ENCODE measurements at regions not wholly inside any gene's neighbourhood (a gene's known extent, or its start where the extent isn't known, plus 50 kb on each side); places are given as distances from the start of the nearest gene placed in this dataset.

- no peak for DNase-seq (ENCODE audit: low spot score)
- Histone ChIP-seq H3K27me3 (no peaks in the 10 kb centered on the region), H3K9me3 (ENCODE audit: low read depth) (no peaks in the 10 kb centered on the region), H3K4me1 (no peaks in the 10 kb centered on the region), H3K36me3 (no peaks in the 10 kb centered on the region), H3F3A (ENCODE audit: low read depth) (no peaks in the 10 kb centered on the region), H3K4me2 (no peak overlapping the region), H4K20me1 (ENCODE audit: low read depth) (no peaks in the 10 kb centered on the region), H3K4me3 (no peak overlapping the region), H3K9ac (no peak overlapping the region), H2AFZ (replicated peaks) (no peak overlapping the region), H3K79me2 (ENCODE audit: low read depth) (no peaks in the 10 kb centered on the region), H3K27ac (no peak overlapping the region)
- TF ChIP-seq EZH2phosphoT487 (IDR thresholded peaks at IDR 0.05) (no peak), EZH2 (IDR thresholded peaks at IDR 0.05) (no peak), CTCF (IDR thresholded peaks at IDR 0.05) (no peak)
- no peaks in the 10 kb centered on the region for H3K27me3 Mint-ChIP-seq (ENCODE audit: insufficient read depth, low read depth)
- H3K4me1 Mint-ChIP-seq = no peaks in the 10 kb centered on the region
- no peaks in the 10 kb centered on the region for H3K9me3 Mint-ChIP-seq
- no peak overlapping the region for H3K4me3 Mint-ChIP-seq
- H3K36me3 Mint-ChIP-seq = no peaks in the 10 kb centered on the region
- H3K27ac Mint-ChIP-seq = no peak overlapping the region
Observed at GRCh38 chr7:113230691-113231090, 112.3 kb upstream of the SMIM30 start.

GRCh38 chr7:113217314-113217713, 99.0 kb upstream of the SMIM30 start:
- Histone ChIP-seq H3F3A (ENCODE audit: low read depth) (no peaks in the 10 kb centered on the region), H3K79me2 (ENCODE audit: low read depth) (no peaks in the 10 kb centered on the region), H3K4me1 (no peaks in the 10 kb centered on the region), H3K36me3 (no peaks in the 10 kb centered on the region), H3K4me3 (no peak overlapping the region), H3K9me3 (ENCODE audit: low read depth) (no peaks in the 10 kb centered on the region), H4K20me1 (ENCODE audit: low read depth) (no peaks in the 10 kb centered on the region), H3K4me2 (no peak overlapping the region), H3K27me3 (no peaks in the 10 kb centered on the region), H2AFZ (replicated peaks) (no peak overlapping the region), H3K9ac (no peak overlapping the region), H3K27ac (no peak overlapping the region)
- H3K36me3 Mint-ChIP-seq = no peaks in the 10 kb centered on the region
- no peak for DNase-seq (ENCODE audit: low spot score)
- no peaks in the 10 kb centered on the region for H3K9me3 Mint-ChIP-seq
- H3K4me1 Mint-ChIP-seq = no peaks in the 10 kb centered on the region
- H3K27ac Mint-ChIP-seq = no peak overlapping the region
- no peak overlapping the region for H3K4me3 Mint-ChIP-seq
- TF ChIP-seq CTCF (IDR thresholded peaks at IDR 0.05) (no peak), EZH2 (IDR thresholded peaks at IDR 0.05) (no peak), EZH2phosphoT487 (IDR thresholded peaks at IDR 0.05) (no peak)
- H3K27me3 Mint-ChIP-seq (ENCODE audit: insufficient read depth, low read depth) = peaks cover 2% of the 10 kb centered on the region

GRCh38 chr7:113216038-113216437, 97.7 kb upstream of the SMIM30 start:
- Histone ChIP-seq H4K20me1 (ENCODE audit: low read depth) (no peaks in the 10 kb centered on the region), H3K4me1 (no peaks in the 10 kb centered on the region), H3F3A (ENCODE audit: low read depth) (no peaks in the 10 kb centered on the region), H3K9ac (no peak overlapping the region), H3K36me3 (no peaks in the 10 kb centered on the region), H3K9me3 (ENCODE audit: low read depth) (no peaks in the 10 kb centered on the region), H2AFZ (replicated peaks) (no peak overlapping the region), H3K4me2 (no peak overlapping the region), H3K27me3 (no peaks in the 10 kb centered on the region), H3K4me3 (no peak overlapping the region), H3K79me2 (ENCODE audit: low read depth) (no peaks in the 10 kb centered on the region), H3K27ac (no peak overlapping the region)
- Mint-ChIP-seq H3K27me3 (ENCODE audit: insufficient read depth, low read depth) (peaks cover 2% of the 10 kb centered on the region), H3K4me1 (no peaks in the 10 kb centered on the region), H3K4me3 (no peak overlapping the region), H3K36me3 (no peaks in the 10 kb centered on the region), H3K27ac (no peak overlapping the region), H3K9me3 (no peaks in the 10 kb centered on the region)
- no peak for DNase-seq (ENCODE audit: low spot score)
- no peak for TF ChIP-seq CTCF (IDR thresholded peaks at IDR 0.05)
- no peak for TF ChIP-seq EZH2phosphoT487 (IDR thresholded peaks at IDR 0.05)
- TF ChIP-seq EZH2 (IDR thresholded peaks at IDR 0.05) = no peak
